IMR-90 (cell line): ENCODE measurements at regions not wholly inside any gene's neighbourhood (a gene's known extent, or its start where the extent isn't known, plus 50 kb on each side); places are given as distances from the start of the nearest gene placed in this dataset.

ENCODE experiments used
- BHLHE40 ChIP-seq: fragments of 150-350 bp; IDR thresholded peaks from 2 replicates; pipeline ENCODE4 v1.6.1; 2016; ENCODE audit warnings: mild to moderate bottlenecking, low read depth, low read length
- CEBPB ChIP-seq: IDR thresholded peaks from 2 replicates; pipeline ENCODE4 v1.6.1; 2012; ENCODE audit warnings: low read depth, low read length, improper control_type of control experiment
- FOS ChIP-seq: fragments of 150-350 bp; IDR thresholded peaks from 2 replicates; pipeline ENCODE4 v1.6.1; 2016; ENCODE audit warnings: low read depth, low read length
- MAFK ChIP-seq: IDR thresholded peaks from 2 replicates; pipeline ENCODE4 v1.6.1; 2012; ENCODE audit warnings: low read depth, low read length, improper control_type of control experiment
- MAZ ChIP-seq: IDR thresholded peaks from 2 replicates; pipeline ENCODE4 v1.6.1; 2012; ENCODE audit warnings: low read depth, mild to moderate bottlenecking, low read length, improper control_type of control experiment, moderate library complexity, borderline replicate concordance
- MXI1 ChIP-seq: IDR thresholded peaks from 2 replicates; pipeline ENCODE4 v1.6.1; 2012; ENCODE audit warnings: low read depth, mild to moderate bottlenecking, low read length, moderate library complexity, borderline replicate concordance
- NFE2L2 ChIP-seq: fragments of 150-350 bp; IDR thresholded peaks from 2 replicates; pipeline ENCODE4 v1.6.1; 2016; ENCODE audit warnings: low read depth, mild to moderate bottlenecking, low read length
- POLR2A ChIP-seq: IDR thresholded peaks from 2 replicates; pipeline ENCODE4 v1.6.1; 2012; ENCODE audit warnings: mild to moderate bottlenecking, low read depth, low read length
- RAD21 ChIP-seq: IDR thresholded peaks from 2 replicates; pipeline ENCODE4 v1.6.1; 2012; ENCODE audit warnings: low read length, improper control_type of control experiment
- RCOR1 ChIP-seq: IDR thresholded peaks from 2 replicates; pipeline ENCODE4 v1.6.1; 2012; ENCODE audit warnings: mild to moderate bottlenecking, low read length, improper control_type of control experiment; ENCODE audit not compliant: insufficient replicate concordance
- SMC3 ChIP-seq: fragments of 150-350 bp; IDR thresholded peaks from 2 replicates; pipeline ENCODE4 v1.6.1; 2016; ENCODE audit warnings: low read depth, mild to moderate bottlenecking, antibody characterized with exemption, low read length, moderate library complexity
- TF ChIP-seq, protein P1 (sequence below): fragments of 150-350 bp; IDR thresholded peaks from 2 replicates; pipeline ENCODE4 v1.6.1; 2017; ENCODE audit warnings: mild to moderate bottlenecking, antibody characterized with exemption, low read length, low read depth
- TF ChIP-seq, protein P2 (sequence below): conservative IDR thresholded peaks from 2 replicates; pipeline ENCODE4 v1.5.1; 2012; ENCODE audit warnings: mild to moderate bottlenecking, low read depth, low read length, improper control_type of control experiment
- TF ChIP-seq, protein P3 (sequence below): fragments of 150-350 bp; IDR thresholded peaks from 2 replicates; pipeline ENCODE4 v1.6.1; 2016; ENCODE audit warnings: low read depth, mild to moderate bottlenecking, low read length, moderate library complexity, borderline replicate concordance

DNA sequence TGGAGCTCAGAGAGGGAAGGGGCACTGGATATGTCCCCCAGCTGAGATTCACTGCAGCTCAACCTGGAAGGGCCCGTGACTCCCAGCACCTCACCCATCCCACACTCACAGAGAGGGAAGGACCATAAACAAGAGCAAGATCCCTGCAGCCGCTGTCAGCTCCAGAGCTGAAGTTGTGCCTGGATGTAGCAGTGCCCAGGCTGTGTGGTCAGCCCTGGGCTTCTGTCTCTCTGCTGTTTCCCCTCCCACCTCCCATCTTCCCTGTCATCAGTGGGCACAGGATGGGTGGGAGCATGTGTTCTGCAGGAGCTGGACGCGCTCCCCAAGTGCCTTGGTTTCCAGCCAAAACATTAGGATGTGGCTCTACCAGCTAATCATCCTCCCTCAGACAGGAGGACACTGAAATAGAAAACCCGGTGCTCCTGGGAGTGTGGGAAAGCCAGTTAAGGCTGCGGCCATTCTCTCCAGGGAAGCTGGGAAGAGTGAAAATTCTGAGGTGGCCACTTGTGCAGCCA, 282.7 kb downstream of the NPHP4 start:
- no peak for TF ChIP-seq RCOR1
- TF ChIP-seq, protein P1, sequence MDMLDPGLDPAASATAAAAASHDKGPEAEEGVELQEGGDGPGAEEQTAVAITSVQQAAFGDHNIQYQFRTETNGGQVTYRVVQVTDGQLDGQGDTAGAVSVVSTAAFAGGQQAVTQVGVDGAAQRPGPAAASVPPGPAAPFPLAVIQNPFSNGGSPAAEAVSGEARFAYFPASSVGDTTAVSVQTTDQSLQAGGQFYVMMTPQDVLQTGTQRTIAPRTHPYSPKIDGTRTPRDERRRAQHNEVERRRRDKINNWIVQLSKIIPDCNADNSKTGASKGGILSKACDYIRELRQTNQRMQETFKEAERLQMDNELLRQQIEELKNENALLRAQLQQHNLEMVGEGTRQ = no peak
- TF ChIP-seq CEBPB = no peak
- no peak for TF ChIP-seq POLR2A
- TF ChIP-seq, protein P2, sequence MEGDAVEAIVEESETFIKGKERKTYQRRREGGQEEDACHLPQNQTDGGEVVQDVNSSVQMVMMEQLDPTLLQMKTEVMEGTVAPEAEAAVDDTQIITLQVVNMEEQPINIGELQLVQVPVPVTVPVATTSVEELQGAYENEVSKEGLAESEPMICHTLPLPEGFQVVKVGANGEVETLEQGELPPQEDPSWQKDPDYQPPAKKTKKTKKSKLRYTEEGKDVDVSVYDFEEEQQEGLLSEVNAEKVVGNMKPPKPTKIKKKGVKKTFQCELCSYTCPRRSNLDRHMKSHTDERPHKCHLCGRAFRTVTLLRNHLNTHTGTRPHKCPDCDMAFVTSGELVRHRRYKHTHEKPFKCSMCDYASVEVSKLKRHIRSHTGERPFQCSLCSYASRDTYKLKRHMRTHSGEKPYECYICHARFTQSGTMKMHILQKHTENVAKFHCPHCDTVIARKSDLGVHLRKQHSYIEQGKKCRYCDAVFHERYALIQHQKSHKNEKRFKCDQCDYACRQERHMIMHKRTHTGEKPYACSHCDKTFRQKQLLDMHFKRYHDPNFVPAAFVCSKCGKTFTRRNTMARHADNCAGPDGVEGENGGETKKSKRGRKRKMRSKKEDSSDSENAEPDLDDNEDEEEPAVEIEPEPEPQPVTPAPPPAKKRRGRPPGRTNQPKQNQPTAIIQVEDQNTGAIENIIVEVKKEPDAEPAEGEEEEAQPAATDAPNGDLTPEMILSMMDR = no peak
- no peak for TF ChIP-seq RAD21
- no peak for TF ChIP-seq MAFK
- no peak for TF ChIP-seq MXI1
- TF ChIP-seq SMC3 = no peak
- TF ChIP-seq BHLHE40 = no peak
- no peak for TF ChIP-seq NFE2L2
- TF ChIP-seq, protein P3, sequence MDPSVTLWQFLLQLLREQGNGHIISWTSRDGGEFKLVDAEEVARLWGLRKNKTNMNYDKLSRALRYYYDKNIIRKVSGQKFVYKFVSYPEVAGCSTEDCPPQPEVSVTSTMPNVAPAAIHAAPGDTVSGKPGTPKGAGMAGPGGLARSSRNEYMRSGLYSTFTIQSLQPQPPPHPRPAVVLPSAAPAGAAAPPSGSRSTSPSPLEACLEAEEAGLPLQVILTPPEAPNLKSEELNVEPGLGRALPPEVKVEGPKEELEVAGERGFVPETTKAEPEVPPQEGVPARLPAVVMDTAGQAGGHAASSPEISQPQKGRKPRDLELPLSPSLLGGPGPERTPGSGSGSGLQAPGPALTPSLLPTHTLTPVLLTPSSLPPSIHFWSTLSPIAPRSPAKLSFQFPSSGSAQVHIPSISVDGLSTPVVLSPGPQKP = no peak
- TF ChIP-seq MAZ = no peak
- no peak for TF ChIP-seq FOS
